ENCODE measurements at regions not wholly inside any gene's neighbourhood (a gene's known extent, or its start where the extent isn't known, plus 50 kb on each side); places are given as distances from the start of the nearest gene placed in this dataset.

- H3K4me3 Mint-ChIP-seq (ENCODE audit: unreplicated experiment): no peak overlapping the region
- peaks cover 8% of the 10 kb centered on the region for H3K4me1 Mint-ChIP-seq (ENCODE audit: low read depth, unreplicated experiment)
- no peak for TF ChIP-seq CTCF (IDR thresholded peaks at IDR 0.05; ENCODE audit: partially characterized antibody, unreplicated experiment)
- H3K9me3 Mint-ChIP-seq (ENCODE audit: unreplicated experiment): peaks cover 5% of the 10 kb centered on the region
- H3K27ac Mint-ChIP-seq (ENCODE audit: unreplicated experiment): peak overlapping the region; percentile 44
- peaks cover 5% of the 10 kb centered on the region for H3K36me3 Mint-ChIP-seq (ENCODE audit: unreplicated experiment)
- no peaks in the 10 kb centered on the region for H3K27me3 Mint-ChIP-seq (ENCODE audit: unreplicated experiment)
- DNase-seq: peak; percentile 19
Measured at GRCh38 chr7:145331522-145331921, 495.7 kb upstream of the TPK1 start.

- Mint-ChIP-seq H3K27ac (ENCODE audit: unreplicated experiment) (peak overlapping the region; percentile 74), H3K27me3 (ENCODE audit: unreplicated experiment) (no peaks in the 10 kb centered on the region), H3K9me3 (ENCODE audit: unreplicated experiment) (peaks cover 3% of the 10 kb centered on the region), H3K4me3 (ENCODE audit: unreplicated experiment) (peak overlapping the region; percentile 8), H3K36me3 (ENCODE audit: unreplicated experiment) (peaks cover 5% of the 10 kb centered on the region), H3K4me1 (ENCODE audit: low read depth, unreplicated experiment) (peaks cover 8% of the 10 kb centered on the region)
- no peak for TF ChIP-seq CTCF (IDR thresholded peaks at IDR 0.05; ENCODE audit: partially characterized antibody, unreplicated experiment)
- no peak for DNase-seq
Measured at GRCh38 chr7:145331076-145331475, 495.2 kb upstream of the TPK1 start.

- no peak for TF ChIP-seq CTCF (IDR thresholded peaks at IDR 0.05; ENCODE audit: partially characterized antibody, unreplicated experiment)
- no peak for DNase-seq
- Mint-ChIP-seq H3K4me1 (ENCODE audit: low read depth, unreplicated experiment) (peaks cover 8% of the 10 kb centered on the region), H3K27me3 (ENCODE audit: unreplicated experiment) (no peaks in the 10 kb centered on the region), H3K36me3 (ENCODE audit: unreplicated experiment) (no peaks in the 10 kb centered on the region), H3K9me3 (ENCODE audit: unreplicated experiment) (peaks cover 2% of the 10 kb centered on the region), H3K4me3 (ENCODE audit: unreplicated experiment) (no peak overlapping the region), H3K27ac (ENCODE audit: unreplicated experiment) (no peak overlapping the region)
Measured at GRCh38 chr7:145327646-145328045, 491.8 kb upstream of the TPK1 start.

GRCh38 chr7:145324081-145324480 lies 488.2 kb upstream of the TPK1 start:
- Mint-ChIP-seq H3K4me3 (ENCODE audit: unreplicated experiment) (no peak overlapping the region), H3K27me3 (ENCODE audit: unreplicated experiment) (no peaks in the 10 kb centered on the region), H3K9me3 (ENCODE audit: unreplicated experiment) (no peaks in the 10 kb centered on the region), H3K36me3 (ENCODE audit: unreplicated experiment) (no peaks in the 10 kb centered on the region), H3K4me1 (ENCODE audit: low read depth, unreplicated experiment) (no peaks in the 10 kb centered on the region), H3K27ac (ENCODE audit: unreplicated experiment) (no peak overlapping the region)
- no peak for DNase-seq
- TF ChIP-seq CTCF (IDR thresholded peaks at IDR 0.05; ENCODE audit: partially characterized antibody, unreplicated experiment): no peak

- DNase-seq: no peak
- no peaks in the 10 kb centered on the region for H3K9me3 Mint-ChIP-seq (ENCODE audit: unreplicated experiment)
- no peak overlapping the region for H3K27ac Mint-ChIP-seq (ENCODE audit: unreplicated experiment)
- peaks cover 4% of the 10 kb centered on the region for H3K4me1 Mint-ChIP-seq (ENCODE audit: low read depth, unreplicated experiment)
- no peak overlapping the region for H3K4me3 Mint-ChIP-seq (ENCODE audit: unreplicated experiment)
- TF ChIP-seq CTCF (IDR thresholded peaks at IDR 0.05; ENCODE audit: partially characterized antibody, unreplicated experiment): no peak
- H3K36me3 Mint-ChIP-seq (ENCODE audit: unreplicated experiment): no peaks in the 10 kb centered on the region
- H3K27me3 Mint-ChIP-seq (ENCODE audit: unreplicated experiment): peaks cover 6% of the 10 kb centered on the region
Measured at GRCh38 chr7:145313551-145313950, 477.7 kb upstream of the TPK1 start.
